Activated gamma-delta T cell treated with Interleukin-2 at 50 U/mL for 16 hours (primary cell): ENCODE measurements at regions not wholly inside any gene's neighbourhood (a gene's known extent, or its start where the extent isn't known, plus 50 kb on each side); places are given as distances from the start of the nearest gene placed in this dataset.
"Not testable (repeated sequence)": the region's sequence is repeated elsewhere in the genome, so short reads cannot be mapped to it uniquely, and the experiment has no call there.

Source experiments
- DNase-seq: peaks from one replicate; pipeline ENCODE4 v3.0.0-alpha.2; 2020

GRCh38 chr5:105617436-105618215, 2053.1 kb downstream of the EFNA5 start:
- no peak for DNase-seq

- no peak for DNase-seq
Measured at GRCh38 chr5:105616599-105616998, 2054.0 kb upstream of the NUDT12 start.

- DNase-seq: not testable (repeated sequence)
Measured at GRCh38 chr5:105602406-105602805, 2039.8 kb upstream of the NUDT12 start.

- DNase-seq: no peak
Measured at GRCh38 chr5:105593011-105593760, 2030.6 kb upstream of the NUDT12 start.

GRCh38 chr5:105587963-105588662, 2025.5 kb upstream of the NUDT12 start:
- DNase-seq: no peak

- DNase-seq: no peak
Measured at GRCh38 chr5:105581988-105582690, 2019.5 kb upstream of the NUDT12 start.

- DNase-seq: no peak
Measured at GRCh38 chr5:105573575-105573974, 2011.0 kb upstream of the NUDT12 start.

GRCh38 chr5:105565531-105565930, 2002.9 kb upstream of the NUDT12 start:
- no peak for DNase-seq

- no peak for DNase-seq
Measured at GRCh38 chr5:105563842-105564241, 2001.3 kb upstream of the NUDT12 start.

- DNase-seq: no peak
Measured at GRCh38 chr5:105554568-105555169, 1992.1 kb upstream of the NUDT12 start.

- DNase-seq: no peak
Measured at GRCh38 chr5:105544300-105544699, 1981.7 kb upstream of the NUDT12 start.

- DNase-seq: no peak
Measured at GRCh38 chr5:105536675-105537074, 1974.1 kb upstream of the NUDT12 start.

- no peak for DNase-seq
Measured at GRCh38 chr5:105530716-105531261, 1968.2 kb upstream of the NUDT12 start.

- DNase-seq: no peak
Measured at GRCh38 chr5:105529851-105530250, 1967.3 kb upstream of the NUDT12 start.

GRCh38 chr5:105508519-105508918, 1945.9 kb upstream of the NUDT12 start:
- DNase-seq: no peak

GRCh38 chr5:105506692-105507277, 1944.2 kb upstream of the NUDT12 start:
- no peak for DNase-seq

- no peak for DNase-seq
Measured at GRCh38 chr5:105503950-105504349, 1941.4 kb upstream of the NUDT12 start.

GRCh38 chr5:105501315-105501714, 1938.7 kb upstream of the NUDT12 start:
- DNase-seq: no peak

- DNase-seq: no peak
Measured at GRCh38 chr5:105475401-105475800, 1912.8 kb upstream of the NUDT12 start.

- no peak for DNase-seq
Measured at GRCh38 chr5:105462377-105462776, 1899.8 kb upstream of the NUDT12 start.

GRCh38 chr5:105460721-105461120, 1898.1 kb upstream of the NUDT12 start:
- no peak for DNase-seq
